HepG2 (cell line): ENCODE measurements at regions not wholly inside any gene's neighbourhood (a gene's known extent, or its start where the extent isn't known, plus 50 kb on each side); places are given as distances from the start of the nearest gene placed in this dataset.

ENCODE experiments used
- ATAC-seq: fragments of 200-7000 bp; cut with Tn5 transposase; 3 replicates; pipeline ENCODE4 v1.9.1; 2020; ENCODE audit warnings: mild to moderate bottlenecking, moderate library complexity
- BruUV-seq: library from RNA; stranded (reverse); fragments of 400-500 nt; replicated peaks from 2 replicates; lab custom pipeline; 2021; lab: Mats Ljungman, UMichigan
- CTCF ChIA-PET: fragments of 300-600 bp; formaldehyde crosslinking; extraction: SDS; loops from one replicate; lab custom pipeline; 2021; ENCODE audit warnings: low total read pairs, inconsistent platforms, low intra/inter-chr PET ratio; lab: Yijun Ruan, JAX
- POLR2A ChIA-PET: fragments of 350-600 bp; sonication (Branson Sonifier 250); formaldehyde crosslinking; loops from one replicate; lab custom pipeline; 2020; ENCODE audit warnings: antibody characterized with exemption, inconsistent platforms; lab: Yijun Ruan, JAX
- DNase-seq: peaks from one replicate; pipeline ENCODE4 v3.0.0-alpha.2; 2015; ENCODE audit warnings: low spot score
- FAIRE-seq: peaks from 3 replicates; lab custom pipeline; 2011; peaks lifted over from hg19 to GRCh38; lab: Jason Lieb, UNC
- H2AFZ ChIP-seq: one replicate; pipeline ENCODE4 v1.6.1; 2011; ENCODE audit warnings: low read length, inconsistent platforms
- H3K27ac ChIP-seq: fragments of 300-600 bp; 3 replicates; pipeline ENCODE4 v1.8.0; 2011; ENCODE audit warnings: mixed run types, mild to moderate bottlenecking, mixed read lengths, low read length, inconsistent platforms; ENCODE audit not compliant: insufficient read depth; ENCODE audit errors: extremely low read length
- H3K27me3 ChIP-seq, 2 experiments: fragments of 200-600 bp in 1 of 2; 2 replicates in 1 of 2; 3 replicates in 1 of 2; pipeline versions ENCODE4 v1.6.0 to v1.8.0; 2011; ENCODE audit warnings: low read length in 2 of 2, mild to moderate bottlenecking in 2 of 2, moderate library complexity in 2 of 2, inconsistent platforms in 1 of 2; ENCODE audit not compliant: insufficient read depth in 2 of 2, control insufficient read depth in 1 of 2
- H3K36me3 ChIP-seq, 2 experiments: fragments of 200-600 bp in 1 of 2; replicated peaks in 1 of 2; 2 replicates in 1 of 2; 3 replicates in 1 of 2; pipeline versions ENCODE4 v1.5.1 to v1.8.0; 2011; ENCODE audit warnings: low read length in 2 of 2, inconsistent platforms in 1 of 2; ENCODE audit not compliant: insufficient read depth in 2 of 2, control insufficient read depth in 1 of 2
- H3K4me1 ChIP-seq: 2 replicates; pipeline ENCODE4 v1.5.1; 2012; ENCODE audit warnings: low read length, inconsistent platforms; ENCODE audit not compliant: insufficient read depth
- H3K4me2 ChIP-seq: 2 replicates; pipeline ENCODE4 v1.6.0; 2011; ENCODE audit warnings: low read depth, low read length, inconsistent platforms
- H3K4me3 ChIP-seq, 3 experiments: fragments of 200-600 bp in 1 of 3; sonication (generic), shearing (Covaris generic) in 1 of 3; replicated peaks in 1 of 3; 2 replicates each; pipeline ENCODE4 v1.5.1; 2011 to 2016; ENCODE audit warnings: low read length in 3 of 3, inconsistent platforms in 2 of 3, low read depth in 2 of 3, mild to moderate bottlenecking in 2 of 3, control low read depth in 1 of 3, mixed read lengths in 1 of 3; ENCODE audit not compliant: insufficient read depth in 1 of 3
- H3K79me2 ChIP-seq: one replicate; pipeline ENCODE4 v1.6.1; 2011; ENCODE audit warnings: low read length, inconsistent platforms; ENCODE audit not compliant: insufficient read depth
- H3K9ac ChIP-seq: 2 replicates; pipeline ENCODE4 v1.6.0; 2011; ENCODE audit warnings: mild to moderate bottlenecking, low read depth, low read length, inconsistent platforms; ENCODE audit not compliant: insufficient read depth
- H3K9me3 ChIP-seq: 2 replicates; pipeline ENCODE4 v1.5.1; 2012; ENCODE audit warnings: mild to moderate bottlenecking, low read length
- H4K20me1 ChIP-seq: 2 replicates; pipeline ENCODE4 v1.6.0; 2011; ENCODE audit warnings: inconsistent platforms, mild to moderate bottlenecking, low read length, moderate library complexity; ENCODE audit not compliant: insufficient read depth
- DMAP1 ChIP-seq: IDR thresholded peaks from 2 replicates; pipeline ENCODE4 v1.6.1; 2016
- ETV6 ChIP-seq: sonication (generic); formaldehyde crosslinking; conservative IDR thresholded peaks from 2 replicates; pipeline ENCODE4 v1.4.0; 2020; ENCODE audit warnings: missing genetic modification reagents
- JUND ChIP-seq: sonication (generic); formaldehyde crosslinking; IDR thresholded peaks from 2 replicates; pipeline ENCODE4 v1.8.0; 2022; ENCODE audit warnings: mild to moderate bottlenecking, missing genetic modification reagents
- KDM3A ChIP-seq: IDR thresholded peaks from 2 replicates; pipeline ENCODE4 v1.6.1; 2018; ENCODE audit warnings: low read depth, missing compliant biosample characterization
- MBD4 ChIP-seq: IDR thresholded peaks from 2 replicates; pipeline ENCODE4 v1.6.1; 2012; ENCODE audit warnings: low read length, inconsistent platforms, borderline replicate concordance
- MED1 ChIP-seq: sonication (generic); formaldehyde crosslinking; IDR thresholded peaks from 2 replicates; pipeline ENCODE4 v1.4.0; 2020; ENCODE audit warnings: missing genetic modification reagents
- MYC ChIP-seq: sonication (generic); formaldehyde crosslinking; IDR thresholded peaks from 2 replicates; pipeline ENCODE4 v1.9.0; 2021; ENCODE audit warnings: missing genetic modification reagents, borderline replicate concordance
- PRMT3 ChIP-seq: sonication (generic); formaldehyde crosslinking; IDR thresholded peaks from 2 replicates; pipeline ENCODE4 v1.8.1; 2022; ENCODE audit warnings: low read depth, mild to moderate bottlenecking, moderate library complexity, missing genetic modification reagents, borderline replicate concordance
- SRSF4 ChIP-seq: fragments of 200-400 bp; formaldehyde crosslinking; IDR thresholded peaks from one replicate; pipeline ENCODE4 v1.6.1; 2018; ENCODE audit warnings: mild to moderate bottlenecking, low read depth, low read length, moderate library complexity; ENCODE audit not compliant: poor library complexity, severe bottlenecking
- ZC3H13 ChIP-seq: sonication (generic); formaldehyde crosslinking; IDR thresholded peaks from 2 replicates; pipeline ENCODE4 v1.8.1; 2023; ENCODE audit warnings: mild to moderate bottlenecking, missing genetic modification reagents, moderate library complexity
- ZNF274 ChIP-seq: sonication (generic); formaldehyde crosslinking; IDR thresholded peaks from 2 replicates; pipeline ENCODE4 v1.5.1; 2020; ENCODE audit warnings: mild to moderate bottlenecking, missing genetic modification reagents
- WGBS: methylation state at CpG from one replicate; pipeline ENCODE4 v1.1.6; 2017; ENCODE audit warnings: low lambda C conversion rate; 5-methylcytosine and 5-hydroxymethylcytosine counted together
- in situ Hi-C: cut with HindIII; loops from 2 replicates; pipeline ENCODE4 v1.10.0; 2017; ENCODE audit warnings: low pct_unique_long_range_greater_than_20kb; ENCODE audit not compliant: extremely low pct_ligation_motif_present
- intact Hi-C: fragments of 100-400 bp; cut with micrococcal nuclease; formaldehyde crosslinking; loops from one replicate; pipeline ENCODE4 v1.10.0; 2022; ENCODE audit not compliant: unreplicated experiment
- TF ChIP-seq, protein P1 (sequence below): sonication (generic); formaldehyde crosslinking; IDR thresholded peaks from 2 replicates; pipeline ENCODE4 v1.5.0; 2020; ENCODE audit warnings: missing genetic modification reagents
- TF ChIP-seq, protein P2 (sequence below): IDR thresholded peaks from 2 replicates; pipeline ENCODE4 v1.6.1; 2012; ENCODE audit warnings: low read depth, low read length, improper control_type of control experiment

DNA sequence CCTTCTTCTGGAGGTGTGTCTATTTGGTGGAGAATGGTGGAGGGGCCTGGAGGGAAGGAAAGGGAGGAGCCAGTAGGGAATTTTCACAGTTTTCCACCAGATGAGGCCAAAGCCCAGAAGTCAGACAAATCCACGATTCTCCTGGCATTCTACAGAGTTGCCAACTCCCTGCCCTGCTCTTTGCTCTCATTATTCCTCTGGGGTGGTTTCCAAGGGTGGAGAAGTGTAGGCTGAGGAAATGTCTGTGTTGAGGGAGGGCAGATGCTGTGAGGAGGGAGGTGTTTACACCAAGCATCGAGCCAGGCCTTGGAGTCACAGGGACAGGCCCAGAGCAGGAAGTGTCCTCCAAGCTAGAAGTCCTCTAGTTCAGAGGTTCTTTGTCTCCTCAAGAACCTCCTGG is 124.1 kb upstream of the LGALSL start:
- in situ Hi-C loops (loop anchor here (5.0 to 10.0 kb wide), 6 partner anchors 157 to 1245 kb away; no protein-coding TSS in a partner anchor), intact Hi-C loops (no loop called here)
- Histone ChIP-seq H3K79me2 (no peaks in the 10 kb centered on the region), H3K9ac (no peak overlapping the region), H4K20me1 (no peaks in the 10 kb centered on the region), H2AFZ (no peak overlapping the region), H3K4me2 (no peak overlapping the region), H3K4me1 (no peaks in the 10 kb centered on the region), H3K36me3 (no peaks in the 10 kb centered on the region), H3K27me3 (peaks cover 0 to 44% of the 10 kb centered on the region in 2 experiments; a peak in 3 of 5 replicates), H3K4me3 (no peak overlapping the region), H3K9me3 (no peaks in the 10 kb centered on the region), H3K27ac (no peak overlapping the region)
- ChIA-PET CTCF (interaction anchor here (1.4 to 4.9 kb wide), 2 partner anchors 157 to 543 kb away, joined by 5 to 86 read pairs; no protein-coding TSS in a partner anchor), POLR2A (no interaction called here)
- ATAC-seq, result no peak
- DNase-seq, result no peak
- no TSS peak for BruUV-seq
- TF ChIP-seq ETV6, result no peak
- no peak for TF ChIP-seq SRSF4
- TF ChIP-seq, protein P1, sequence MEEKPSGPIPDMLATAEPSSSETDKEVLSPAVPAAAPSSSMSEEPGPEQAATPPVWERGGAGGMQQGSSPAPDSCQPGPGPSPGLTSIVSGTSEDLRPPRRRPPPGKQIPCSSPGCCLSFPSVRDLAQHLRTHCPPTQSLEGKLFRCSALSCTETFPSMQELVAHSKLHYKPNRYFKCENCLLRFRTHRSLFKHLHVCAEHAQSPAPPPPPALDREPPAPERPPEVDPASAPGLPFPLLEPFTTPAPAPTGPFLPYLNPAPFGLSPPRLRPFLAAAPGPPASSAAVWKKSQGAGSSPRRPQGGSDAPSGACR (CRISPR knock-in tag), result no peak
- TF ChIP-seq ZC3H13, result no peak
- no peak for TF ChIP-seq MED1 (CRISPR knock-in tag)
- no peak for TF ChIP-seq DMAP1 (CRISPR knock-in tag)
- no peak for TF ChIP-seq KDM3A
- TF ChIP-seq MBD4, result no peak
- no peak for TF ChIP-seq ZNF274 (CRISPR knock-in tag)
- TF ChIP-seq JUND, result no peak
- TF ChIP-seq MYC (CRISPR knock-in tag), result no peak
- TF ChIP-seq PRMT3, result no peak
- TF ChIP-seq, protein P2, sequence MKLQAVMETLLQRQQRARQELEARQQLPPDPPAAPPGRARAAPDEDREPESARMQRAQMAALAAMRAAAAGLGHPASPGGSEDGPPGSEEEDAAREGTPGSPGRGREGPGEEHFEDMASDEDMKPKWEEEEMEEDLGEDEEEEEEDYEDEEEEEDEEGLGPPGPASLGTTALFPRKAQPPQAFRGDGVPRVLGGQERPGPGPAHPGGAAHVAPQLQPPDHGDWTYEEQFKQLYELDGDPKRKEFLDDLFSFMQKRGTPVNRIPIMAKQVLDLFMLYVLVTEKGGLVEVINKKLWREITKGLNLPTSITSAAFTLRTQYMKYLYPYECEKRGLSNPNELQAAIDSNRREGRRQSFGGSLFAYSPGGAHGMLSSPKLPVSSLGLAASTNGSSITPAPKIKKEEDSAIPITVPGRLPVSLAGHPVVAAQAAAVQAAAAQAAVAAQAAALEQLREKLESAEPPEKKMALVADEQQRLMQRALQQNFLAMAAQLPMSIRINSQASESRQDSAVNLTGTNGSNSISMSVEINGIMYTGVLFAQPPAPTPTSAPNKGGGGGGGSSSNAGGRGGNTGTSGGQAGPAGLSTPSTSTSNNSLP, result no peak
- TF ChIP-seq, all 625 proteins: peak for 0
- FAIRE-seq, result no peak
- WGBS, result 0% methylated on average over 2 of the region's 2 CpGs
